ENCODE measurements at regions not wholly inside any gene's neighbourhood (a gene's known extent, or its start where the extent isn't known, plus 50 kb on each side); places are given as distances from the start of the nearest gene placed in this dataset.

DNA sequence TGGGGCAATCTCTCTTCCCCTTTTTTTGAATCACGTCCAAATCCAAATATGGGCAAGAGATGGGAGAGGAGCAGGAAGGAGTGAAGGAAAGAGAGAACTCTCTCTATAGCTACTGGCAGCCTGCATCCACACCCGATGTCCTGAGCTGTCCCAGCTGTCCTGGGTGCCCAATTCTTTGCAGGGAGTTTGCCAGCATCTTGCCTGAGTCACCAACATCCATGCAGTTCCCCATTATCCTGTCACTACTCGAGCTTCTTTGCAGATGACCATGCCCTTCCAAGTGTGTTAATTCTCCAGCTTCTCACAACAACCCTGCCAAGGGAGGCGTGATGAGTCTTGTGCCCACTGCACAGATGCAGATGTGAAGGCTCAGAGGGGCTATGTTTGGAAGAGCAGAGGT is 127.1 kb downstream of the NSG2 start:
- TF ChIP-seq, protein P1, sequence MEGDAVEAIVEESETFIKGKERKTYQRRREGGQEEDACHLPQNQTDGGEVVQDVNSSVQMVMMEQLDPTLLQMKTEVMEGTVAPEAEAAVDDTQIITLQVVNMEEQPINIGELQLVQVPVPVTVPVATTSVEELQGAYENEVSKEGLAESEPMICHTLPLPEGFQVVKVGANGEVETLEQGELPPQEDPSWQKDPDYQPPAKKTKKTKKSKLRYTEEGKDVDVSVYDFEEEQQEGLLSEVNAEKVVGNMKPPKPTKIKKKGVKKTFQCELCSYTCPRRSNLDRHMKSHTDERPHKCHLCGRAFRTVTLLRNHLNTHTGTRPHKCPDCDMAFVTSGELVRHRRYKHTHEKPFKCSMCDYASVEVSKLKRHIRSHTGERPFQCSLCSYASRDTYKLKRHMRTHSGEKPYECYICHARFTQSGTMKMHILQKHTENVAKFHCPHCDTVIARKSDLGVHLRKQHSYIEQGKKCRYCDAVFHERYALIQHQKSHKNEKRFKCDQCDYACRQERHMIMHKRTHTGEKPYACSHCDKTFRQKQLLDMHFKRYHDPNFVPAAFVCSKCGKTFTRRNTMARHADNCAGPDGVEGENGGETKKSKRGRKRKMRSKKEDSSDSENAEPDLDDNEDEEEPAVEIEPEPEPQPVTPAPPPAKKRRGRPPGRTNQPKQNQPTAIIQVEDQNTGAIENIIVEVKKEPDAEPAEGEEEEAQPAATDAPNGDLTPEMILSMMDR (IDR thresholded peaks at IDR 0.05) = no peak
- TF ChIP-seq POLR2A (IDR thresholded peaks at IDR 0.05) (no peak), EP300 (IDR thresholded peaks at IDR 0.05) (no peak)
